ENCODE measurements at regions not wholly inside any gene's neighbourhood (a gene's known extent, or its start where the extent isn't known, plus 50 kb on each side); places are given as distances from the start of the nearest gene placed in this dataset.
"Not testable (repeated sequence)": the region's sequence is repeated elsewhere in the genome, so short reads cannot be mapped to it uniquely, and the experiment has no call there.

DNA sequence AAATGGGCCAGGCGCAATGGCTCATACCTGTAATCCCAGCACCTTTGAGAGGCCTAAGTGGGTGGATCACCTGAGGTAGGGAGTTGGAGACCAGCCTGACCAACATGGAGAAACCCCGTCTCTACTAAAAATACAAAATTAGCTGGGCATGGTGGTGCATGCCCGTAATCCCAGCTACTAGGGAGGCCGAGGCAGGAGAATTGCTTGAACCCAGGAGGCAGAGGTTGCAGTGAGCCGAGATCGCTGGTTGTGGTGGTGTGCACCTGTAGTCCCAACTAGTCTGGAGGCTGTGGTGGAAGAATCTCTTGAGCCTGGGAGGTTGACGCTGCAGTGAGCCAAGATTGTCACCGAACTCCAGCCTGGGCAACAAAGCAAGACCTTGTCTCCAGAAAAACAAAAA is 50.5 kb upstream of the ZNF217 start:
- not testable (repeated sequence) for DNase-seq (ENCODE audit: low read depth)
